Endodermal cell (in vitro differentiated cells): ENCODE measurements at regions not wholly inside any gene's neighbourhood (a gene's known extent, or its start where the extent isn't known, plus 50 kb on each side); places are given as distances from the start of the nearest gene placed in this dataset.

Source experiments
- DNase-seq: peaks from one replicate; pipeline ENCODE4 v3.0.0-alpha.2; 2017
- H3K27ac ChIP-seq: 2 replicates; pipeline ENCODE4 v1.5.1; 2013; ENCODE audit warnings: mild to moderate bottlenecking, low read depth, low read length, moderate library complexity
- H3K27me3 ChIP-seq: 2 replicates; pipeline ENCODE4 v1.6.1; 2013; ENCODE audit warnings: mild to moderate bottlenecking, low read length, moderate library complexity; ENCODE audit not compliant: insufficient read depth, control insufficient read depth, poor library complexity, severe bottlenecking
- H3K36me3 ChIP-seq: 2 replicates; pipeline ENCODE4 v1.7.0; 2013; ENCODE audit warnings: mild to moderate bottlenecking, low read length, moderate library complexity; ENCODE audit not compliant: control insufficient read depth, insufficient read depth
- H3K4me1 ChIP-seq: one replicate; pipeline ENCODE4 v1.7.0; 2013; ENCODE audit warnings: low read length; ENCODE audit not compliant: control insufficient read depth, insufficient read depth
- H3K4me3 ChIP-seq: 2 replicates; pipeline ENCODE4 v1.5.1; 2013; ENCODE audit warnings: mild to moderate bottlenecking, low read length, moderate library complexity
- H3K9ac ChIP-seq: 2 replicates; pipeline ENCODE4 v1.6.1; 2013; ENCODE audit warnings: mild to moderate bottlenecking, low read length, moderate library complexity; ENCODE audit not compliant: poor library complexity, severe bottlenecking; ENCODE audit errors: extremely low read depth
- H3K9me3 ChIP-seq: 2 replicates; pipeline ENCODE4 v1.6.1; 2013; ENCODE audit warnings: mild to moderate bottlenecking, low read length, moderate library complexity; ENCODE audit not compliant: control insufficient read depth
- H3K27ac Mint-ChIP-seq: 2 replicates; pipeline ENCODE4 v1.8.0; 2020; ENCODE audit warnings: mixed read lengths
- H3K27me3 Mint-ChIP-seq: 2 replicates; pipeline ENCODE4 v1.8.0; 2021; ENCODE audit warnings: mild to moderate bottlenecking, mixed read lengths; ENCODE audit not compliant: insufficient read depth
- H3K36me3 Mint-ChIP-seq: 2 replicates; pipeline ENCODE4 v1.8.0; 2020; ENCODE audit warnings: low read depth, mixed read lengths
- H3K4me1 Mint-ChIP-seq: 2 replicates; pipeline ENCODE4 v1.8.0; 2020; ENCODE audit warnings: mixed read lengths
- H3K4me3 Mint-ChIP-seq: 2 replicates; pipeline ENCODE4 v1.8.0; 2020; ENCODE audit warnings: mild to moderate bottlenecking, moderate library complexity, mixed read lengths
- H3K9me3 Mint-ChIP-seq: 2 replicates; pipeline ENCODE4 v1.8.0; 2020; ENCODE audit warnings: mild to moderate bottlenecking, mixed read lengths
- CTCF ChIP-seq: fragments of 200-600 bp; sonication (generic); conservative IDR thresholded peaks from 2 replicates; pipeline ENCODE4 v1.5.0; 2021; ENCODE audit warnings: antibody characterized with exemption, mild to moderate bottlenecking
- WGBS, 2 experiments: methylation state at CpG; one replicate each; pipeline versions ENCODE4 v1.1.5 to v1.1.7; 2013; ENCODE audit warnings: missing lambda C conversion rate in 2 of 2, mixed read lengths in 1 of 2; ENCODE audit not compliant: insufficient coverage in 1 of 2, insufficient read length in 1 of 2; 5-methylcytosine and 5-hydroxymethylcytosine counted together

GRCh38 chr1:234722904-234723720, 113.1 kb upstream of the IRF2BP2 start:
- no peak overlapping the region for H3K4me3 ChIP-seq
- H3K9me3 ChIP-seq: no peaks in the 10 kb centered on the region
- H3K27ac ChIP-seq: peak overlapping the region; percentile 99
- no peaks in the 10 kb centered on the region for H3K9me3 Mint-ChIP-seq
- H3K27me3 ChIP-seq: no peaks in the 10 kb centered on the region
- TF ChIP-seq CTCF: no peak
- 89 to 91% methylated on average over 13 to 26 of the region's 26 CpGs for WGBS, 2 experiments
- no peak overlapping the region for H3K9ac ChIP-seq
- no peaks in the 10 kb centered on the region for H3K27me3 Mint-ChIP-seq
- H3K27ac Mint-ChIP-seq: peak overlapping the region; percentile 91
- peaks cover 78% of the 10 kb centered on the region for H3K4me1 Mint-ChIP-seq
- H3K36me3 Mint-ChIP-seq: no peaks in the 10 kb centered on the region
- H3K36me3 ChIP-seq: no peaks in the 10 kb centered on the region
- DNase-seq: peak; percentile 60
- H3K4me3 Mint-ChIP-seq: no peak overlapping the region
- H3K4me1 ChIP-seq: peaks cover 51% of the 10 kb centered on the region

DNA sequence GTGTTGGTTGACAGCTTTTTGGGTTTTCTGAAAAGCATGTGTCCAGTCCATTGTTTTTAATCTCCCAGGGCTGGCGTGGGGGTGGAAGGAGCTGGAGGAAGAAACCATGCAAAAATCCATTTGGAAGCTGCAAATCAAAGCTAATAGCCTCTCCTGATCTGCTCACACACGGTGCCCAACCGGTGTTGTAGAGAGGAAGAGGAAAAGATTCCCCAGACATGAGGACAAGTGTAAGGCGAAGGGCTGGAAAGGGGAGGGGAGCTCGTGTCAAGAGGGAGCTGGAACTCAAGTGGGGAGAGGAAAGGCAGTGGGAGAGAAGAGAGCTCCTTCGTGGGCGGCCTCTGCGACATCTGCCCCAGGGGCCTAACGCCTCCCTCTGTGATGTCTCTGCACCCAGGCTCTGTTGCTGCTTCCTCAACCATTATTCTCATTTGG, 112.3 kb upstream of the IRF2BP2 start:
- Histone ChIP-seq H3K9me3 (no peaks in the 10 kb centered on the region), H3K4me3 (no peak overlapping the region), H3K27ac (peak overlapping the region; percentile 45), H3K36me3 (no peaks in the 10 kb centered on the region), H3K27me3 (no peaks in the 10 kb centered on the region), H3K4me1 (peaks cover 51% of the 10 kb centered on the region), H3K9ac (no peak overlapping the region)
- Mint-ChIP-seq H3K27ac (peak overlapping the region; percentile 2), H3K36me3 (no peaks in the 10 kb centered on the region), H3K4me1 (peaks cover 81% of the 10 kb centered on the region), H3K27me3 (no peaks in the 10 kb centered on the region), H3K9me3 (no peaks in the 10 kb centered on the region), H3K4me3 (no peak overlapping the region)
- WGBS, 2 experiments: 75 to 87% methylated on average over 4 to 9 of the region's 9 CpGs
- DNase-seq: no peak
- TF ChIP-seq CTCF: no peak

- H3K36me3 Mint-ChIP-seq: no peaks in the 10 kb centered on the region
Measured at GRCh38 chr1:234721476-234722269, 111.7 kb upstream of the IRF2BP2 start.

More at GRCh38 chr1:234721476-234722269, 111.7 kb upstream of the IRF2BP2 start:
- Histone ChIP-seq H3K36me3 (no peaks in the 10 kb centered on the region), H3K4me1 (peaks cover 51% of the 10 kb centered on the region), H3K9me3 (no peaks in the 10 kb centered on the region), H3K9ac (no peak overlapping the region), H3K27ac (no peak overlapping the region), H3K4me3 (no peak overlapping the region), H3K27me3 (no peaks in the 10 kb centered on the region)
- DNase-seq: no peak
- Mint-ChIP-seq H3K27me3 (no peaks in the 10 kb centered on the region), H3K27ac (peak overlapping the region; percentile 50), H3K4me3 (no peak overlapping the region), H3K9me3 (no peaks in the 10 kb centered on the region), H3K4me1 (peaks cover 81% of the 10 kb centered on the region)
- WGBS, 2 experiments: 90 to 100% methylated on average over 4 to 12 of the region's 12 CpGs
- TF ChIP-seq CTCF: no peak
